Heart left ventricle (tissue), 13 donors: ENCODE measurements at regions not wholly inside any gene's neighbourhood (a gene's known extent, or its start where the extent isn't known, plus 50 kb on each side); places are given as distances from the start of the nearest gene placed in this dataset.

ENCODE experiments used
- POLR2A ChIP-seq, 2 donors: fragments of 450-650 bp; IDR thresholded peaks; one replicate each; pipeline ENCODE4 v1.6.1; 2017; ENCODE audit warnings: antibody characterized with exemption in 2 of 2, mild to moderate bottlenecking in 2 of 2, moderate library complexity in 2 of 2
- TF ChIP-seq, protein P1 (sequence below), 12 donors: fragments of 200-600 bp; sonication (generic) in 4 of 12; IDR thresholded peaks; one replicate each; pipeline versions ENCODE4 v1.5.0 to v1.8.0; 2018 to 2022; ENCODE audit warnings: antibody characterized with exemption in 12 of 12, mild to moderate bottlenecking in 5 of 12
- donor health status: ischemic (EF 13 %, LVEDD 7.1; RV severe dilation, severe dysfunction).
- donor health status: DM: no; HTN: yes; CAD: no.
- donor health status: DM: no; HTN: no; CAD: no.
- donor health status: ischemic (EF 25% LVEDD 6.9; RV normal size, moderate dysfunction).
- donor health status: ischemic (EF 25% LVEDD 5.7; RV mildly dilated, moderate dysfunction).
- donor health status: ischemic (EF 35%, LVEDD 5.7; RV mildly dilated, moderate dysfunction).
- donor health status: nonischemic (EF 11% LVEDD 7.7; RV severe dilation, severe dysfunction).
- donor health status: DM: yes; HTN: yes; CAD: no.
- donor health status: PGD.
- donor health status: ischemic (EF 29% LVEDD 5.4; RV normal size, mild dysfunction).
- donor health status: nonischemic (EF 23%, LVEDD 6.1; RV moderate dilation, normal function).

DNA sequence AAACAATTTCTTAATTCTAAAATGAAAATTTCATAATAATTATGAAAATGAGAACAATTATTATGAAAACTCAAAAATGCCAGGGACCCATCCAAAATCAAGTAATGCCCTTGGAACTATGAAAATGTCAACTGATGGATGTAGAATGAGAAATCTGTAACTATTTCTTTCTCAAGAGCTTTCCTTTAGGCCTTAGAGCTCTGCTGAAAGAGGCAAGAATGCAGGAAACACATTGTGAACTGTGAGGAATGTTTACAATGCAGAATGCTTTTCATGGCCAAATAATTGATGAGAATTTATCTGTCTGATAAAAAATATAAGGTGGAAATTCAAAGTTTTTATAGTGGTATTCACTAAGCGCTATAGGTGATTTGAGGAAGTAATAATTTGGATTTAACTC, 207.1 kb upstream of the PCDH18 start:
- no peak for TF ChIP-seq POLR2A (IDR thresholded peaks at IDR 0.05)
- TF ChIP-seq, protein P1, sequence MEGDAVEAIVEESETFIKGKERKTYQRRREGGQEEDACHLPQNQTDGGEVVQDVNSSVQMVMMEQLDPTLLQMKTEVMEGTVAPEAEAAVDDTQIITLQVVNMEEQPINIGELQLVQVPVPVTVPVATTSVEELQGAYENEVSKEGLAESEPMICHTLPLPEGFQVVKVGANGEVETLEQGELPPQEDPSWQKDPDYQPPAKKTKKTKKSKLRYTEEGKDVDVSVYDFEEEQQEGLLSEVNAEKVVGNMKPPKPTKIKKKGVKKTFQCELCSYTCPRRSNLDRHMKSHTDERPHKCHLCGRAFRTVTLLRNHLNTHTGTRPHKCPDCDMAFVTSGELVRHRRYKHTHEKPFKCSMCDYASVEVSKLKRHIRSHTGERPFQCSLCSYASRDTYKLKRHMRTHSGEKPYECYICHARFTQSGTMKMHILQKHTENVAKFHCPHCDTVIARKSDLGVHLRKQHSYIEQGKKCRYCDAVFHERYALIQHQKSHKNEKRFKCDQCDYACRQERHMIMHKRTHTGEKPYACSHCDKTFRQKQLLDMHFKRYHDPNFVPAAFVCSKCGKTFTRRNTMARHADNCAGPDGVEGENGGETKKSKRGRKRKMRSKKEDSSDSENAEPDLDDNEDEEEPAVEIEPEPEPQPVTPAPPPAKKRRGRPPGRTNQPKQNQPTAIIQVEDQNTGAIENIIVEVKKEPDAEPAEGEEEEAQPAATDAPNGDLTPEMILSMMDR (IDR thresholded peaks at IDR 0.05) = no peak
